Mesothelial cell of epicardium (in vitro differentiated cells): ENCODE measurements at regions not wholly inside any gene's neighbourhood (a gene's known extent, or its start where the extent isn't known, plus 50 kb on each side); places are given as distances from the start of the nearest gene placed in this dataset.

Experiments used
- DNase-seq, 2 experiments: peaks; one replicate each; pipeline ENCODE4 v3.0.0; 2021; ENCODE audit warnings: low spot score in 2 of 2; ENCODE audit not compliant: unreplicated experiment in 2 of 2
- H3K27ac Mint-ChIP-seq: 2 replicates; pipeline ENCODE4 v1.8.0; 2021; ENCODE audit warnings: mixed read lengths
- H3K27me3 Mint-ChIP-seq: 2 replicates; pipeline ENCODE4 v1.8.0; 2021; ENCODE audit warnings: low read depth, mixed read lengths
- H3K36me3 Mint-ChIP-seq: 2 replicates; pipeline ENCODE4 v1.8.0; 2021; ENCODE audit warnings: mixed read lengths
- H3K4me1 Mint-ChIP-seq: 2 replicates; pipeline ENCODE4 v1.8.0; 2021; ENCODE audit warnings: mixed read lengths
- H3K4me3 Mint-ChIP-seq: 2 replicates; pipeline ENCODE4 v1.8.0; 2021; ENCODE audit warnings: mild to moderate bottlenecking, moderate library complexity, mixed read lengths
- H3K9me3 Mint-ChIP-seq: 2 replicates; pipeline ENCODE4 v1.8.0; 2021; ENCODE audit warnings: mixed read lengths
- CTCF ChIP-seq: fragments of 200-600 bp; sonication (generic); IDR thresholded peaks from one replicate; pipeline ENCODE4 v1.5.0; 2021; ENCODE audit warnings: antibody characterized with exemption; ENCODE audit not compliant: unreplicated experiment

DNA sequence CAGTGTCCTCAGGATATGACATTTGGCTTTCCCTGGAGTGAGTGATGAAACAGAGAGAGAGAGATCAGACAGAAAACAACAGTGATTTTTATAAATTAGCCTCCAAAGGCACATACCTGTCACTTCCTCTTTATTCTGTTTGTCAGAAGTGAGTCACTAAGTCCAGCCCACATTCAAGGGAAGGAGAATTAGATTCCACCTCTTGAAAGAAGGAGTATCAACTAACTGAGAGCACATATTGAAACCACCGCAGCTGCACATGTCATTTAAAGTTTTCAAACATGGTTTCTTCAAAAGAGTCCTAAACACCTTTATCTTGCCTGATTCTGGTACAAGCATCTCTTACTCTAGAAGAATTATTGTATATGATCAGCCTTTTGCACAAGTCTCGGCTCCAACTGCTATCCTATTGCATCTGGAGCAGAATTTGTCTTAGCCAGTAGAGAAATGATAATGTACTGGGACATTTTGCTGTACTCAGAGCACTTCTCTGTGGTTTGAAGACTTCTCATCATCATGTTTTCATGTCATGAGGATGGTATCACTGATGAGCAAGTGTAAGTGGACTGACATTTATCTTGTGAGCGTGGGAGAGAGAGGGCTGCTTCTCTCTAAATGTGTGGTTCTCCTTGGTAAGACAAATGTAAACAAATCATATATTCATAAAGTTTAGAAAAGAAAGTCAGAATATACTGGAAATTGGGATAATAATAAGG, 338.9 kb upstream of the CFAP20DC start:
- TF ChIP-seq CTCF, result no peak
- H3K9me3 Mint-ChIP-seq, result peaks cover 4% of the 10 kb centered on the region
- no peak overlapping the region for H3K27ac Mint-ChIP-seq
- no peak overlapping the region for H3K4me3 Mint-ChIP-seq
- H3K36me3 Mint-ChIP-seq, result no peaks in the 10 kb centered on the region
- H3K27me3 Mint-ChIP-seq, result peaks cover 20% of the 10 kb centered on the region
- H3K4me1 Mint-ChIP-seq, result no peaks in the 10 kb centered on the region
- no peak for DNase-seq

- Mint-ChIP-seq H3K27ac (no peak overlapping the region), H3K4me1 (no peaks in the 10 kb centered on the region), H3K27me3 (peaks cover 35% of the 10 kb centered on the region), H3K9me3 (peaks cover 4% of the 10 kb centered on the region), H3K4me3 (no peak overlapping the region), H3K36me3 (no peaks in the 10 kb centered on the region)
- TF ChIP-seq CTCF, result no peak
- no peak for DNase-seq
These were observed 336.3 kb upstream of the CFAP20DC start for GRCh38 chr3:59386165-59386564.

DNA sequence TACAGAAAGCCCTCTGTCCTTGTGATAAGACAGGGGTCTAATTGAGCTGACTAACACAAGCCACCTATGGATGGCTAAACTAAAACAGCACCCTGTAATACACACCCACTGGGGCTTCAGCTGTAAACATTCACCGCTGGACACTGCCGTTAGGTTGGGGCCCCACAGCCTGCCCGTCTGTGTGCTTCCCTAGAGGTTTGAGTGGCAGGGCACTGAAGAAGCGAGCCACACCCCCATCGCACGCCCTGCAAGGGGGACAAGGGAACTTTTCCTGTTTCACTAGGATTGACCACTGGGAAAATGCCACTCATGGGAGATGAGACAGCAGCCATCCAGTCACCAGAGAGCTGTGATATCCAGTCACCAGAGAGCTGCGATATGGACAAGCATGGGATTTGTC, 335.7 kb upstream of the CFAP20DC start:
- no peak for TF ChIP-seq CTCF
- no peak for DNase-seq
- Mint-ChIP-seq H3K4me1 (no peaks in the 10 kb centered on the region), H3K27ac (no peak overlapping the region), H3K4me3 (no peak overlapping the region), H3K36me3 (no peaks in the 10 kb centered on the region), H3K9me3 (peaks cover 4% of the 10 kb centered on the region), H3K27me3 (peaks cover 39% of the 10 kb centered on the region)

DNA sequence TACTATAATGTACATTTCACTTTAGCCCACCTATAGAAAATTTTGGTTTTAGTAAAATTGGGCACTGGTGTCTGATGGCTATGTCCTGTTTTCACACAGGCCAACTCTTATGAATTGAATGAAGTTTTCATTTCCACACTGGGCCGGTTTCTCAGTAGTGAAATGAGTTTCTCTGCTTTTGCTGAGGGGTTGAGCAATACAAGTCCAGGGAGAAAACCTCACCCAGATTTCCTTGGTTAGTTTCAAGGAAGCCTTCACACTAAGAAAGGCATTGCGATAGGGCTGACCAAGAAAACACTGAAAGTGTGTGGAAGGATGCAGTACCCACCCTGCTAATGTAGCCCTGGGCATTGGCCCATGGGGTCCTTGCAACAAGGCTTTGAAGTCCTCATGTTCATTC, 331.5 kb upstream of the CFAP20DC start:
- no peak overlapping the region for H3K4me3 Mint-ChIP-seq
- no peaks in the 10 kb centered on the region for H3K4me1 Mint-ChIP-seq
- no peak for DNase-seq
- H3K9me3 Mint-ChIP-seq, result no peaks in the 10 kb centered on the region
- no peak for TF ChIP-seq CTCF
- H3K36me3 Mint-ChIP-seq, result no peaks in the 10 kb centered on the region
- H3K27me3 Mint-ChIP-seq, result peaks cover 69% of the 10 kb centered on the region
- H3K27ac Mint-ChIP-seq, result no peak overlapping the region

- Mint-ChIP-seq H3K9me3 (no peaks in the 10 kb centered on the region), H3K27me3 (peaks cover 73% of the 10 kb centered on the region), H3K4me3 (no peak overlapping the region), H3K36me3 (no peaks in the 10 kb centered on the region), H3K27ac (no peak overlapping the region), H3K4me1 (no peaks in the 10 kb centered on the region)
- no peak for TF ChIP-seq CTCF
- DNase-seq, result no peak
These were observed 330.3 kb upstream of the CFAP20DC start for GRCh38 chr3:59380146-59380545.

GRCh38 chr3:59374818-59375211, 325.0 kb upstream of the CFAP20DC start:
- Mint-ChIP-seq H3K4me1 (no peaks in the 10 kb centered on the region), H3K27me3 (peaks cover 50% of the 10 kb centered on the region), H3K36me3 (no peaks in the 10 kb centered on the region), H3K27ac (no peak overlapping the region), H3K9me3 (peaks cover 5% of the 10 kb centered on the region), H3K4me3 (no peak overlapping the region)
- TF ChIP-seq CTCF, result no peak
- DNase-seq, result no peak
